ENCODE measurements at regions not wholly inside any gene's neighbourhood (a gene's known extent, or its start where the extent isn't known, plus 50 kb on each side); places are given as distances from the start of the nearest gene placed in this dataset.
"Not testable (repeated sequence)": the region's sequence is repeated elsewhere in the genome, so short reads cannot be mapped to it uniquely, and the experiment has no call there.

GRCh38 chr1:169022648-169023047, 83.8 kb upstream of the ATP1B1 start:
- no peak for DNase-seq

DNA sequence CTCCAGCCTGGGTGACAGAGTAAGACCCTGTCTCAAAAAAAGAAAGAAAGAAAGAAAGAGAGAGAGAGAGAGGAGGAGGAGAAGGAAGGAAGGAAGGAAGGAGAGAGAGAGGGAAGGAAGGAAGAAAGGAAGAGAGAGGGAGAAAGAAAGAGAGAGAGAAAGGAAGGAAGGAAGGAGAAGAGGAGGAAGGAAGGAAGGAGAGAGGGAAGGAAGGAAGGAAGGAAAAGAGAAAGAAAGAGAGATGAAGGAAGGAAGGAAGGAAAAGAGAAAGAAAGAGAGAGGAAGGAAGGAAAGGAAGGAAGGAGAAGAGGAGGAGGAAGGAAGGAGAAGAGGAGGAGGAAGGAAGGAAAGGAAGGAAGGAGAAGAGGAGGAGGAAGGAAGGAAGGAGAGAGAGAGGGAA, 82.2 kb upstream of the ATP1B1 start:
- DNase-seq = no peak

DNA sequence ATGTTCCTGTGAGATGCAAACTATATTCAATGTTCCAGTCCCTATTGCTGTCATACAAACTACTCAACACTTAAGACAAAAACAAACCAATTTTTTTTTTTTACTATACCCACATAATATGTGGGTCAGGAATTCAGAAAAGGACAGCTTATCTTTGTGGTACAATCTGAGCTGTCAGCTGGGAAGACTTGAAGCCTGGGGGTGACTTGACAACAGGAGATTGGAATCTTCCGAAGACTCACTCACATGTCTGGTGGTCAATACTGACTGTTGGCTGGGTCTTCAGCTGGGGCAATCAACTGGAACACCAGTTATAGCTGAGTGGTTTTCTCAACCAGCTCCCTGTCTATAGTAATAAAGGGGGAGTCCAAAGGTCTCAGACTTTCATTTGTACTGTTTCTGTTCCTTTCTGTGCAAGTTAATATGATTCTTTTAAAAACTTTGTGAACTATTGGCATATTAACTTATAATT, 81.7 kb upstream of the ATP1B1 start:
- no peak for DNase-seq

DNA sequence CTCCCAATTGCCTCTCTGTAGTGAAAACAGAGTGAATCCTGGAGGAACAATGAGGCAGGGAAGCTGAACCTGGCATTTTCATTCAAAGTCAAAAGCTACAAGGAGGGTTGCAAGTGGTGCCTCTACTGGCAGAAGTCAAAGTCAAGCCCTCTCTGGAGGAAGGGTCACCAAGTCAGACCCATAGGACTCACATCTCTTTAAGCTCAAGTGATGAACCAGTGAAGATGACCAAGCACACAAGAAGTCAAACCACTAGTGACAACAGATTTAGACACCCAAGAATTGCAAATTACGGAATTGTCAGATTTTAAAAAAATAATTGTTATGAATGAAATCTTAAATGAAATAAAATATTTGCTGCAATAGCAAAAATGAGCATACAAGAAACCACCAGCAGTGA, 81.1 kb upstream of the ATP1B1 start:
- DNase-seq = no peak

GRCh38 chr1:169027607-169028320, 78.7 kb upstream of the ATP1B1 start:
- DNase-seq = no peak

GRCh38 chr1:169031566-169032224, 74.8 kb upstream of the ATP1B1 start:
- no peak for DNase-seq

GRCh38 chr1:169041366-169041765, 65.1 kb upstream of the ATP1B1 start:
- DNase-seq = no peak

DNA sequence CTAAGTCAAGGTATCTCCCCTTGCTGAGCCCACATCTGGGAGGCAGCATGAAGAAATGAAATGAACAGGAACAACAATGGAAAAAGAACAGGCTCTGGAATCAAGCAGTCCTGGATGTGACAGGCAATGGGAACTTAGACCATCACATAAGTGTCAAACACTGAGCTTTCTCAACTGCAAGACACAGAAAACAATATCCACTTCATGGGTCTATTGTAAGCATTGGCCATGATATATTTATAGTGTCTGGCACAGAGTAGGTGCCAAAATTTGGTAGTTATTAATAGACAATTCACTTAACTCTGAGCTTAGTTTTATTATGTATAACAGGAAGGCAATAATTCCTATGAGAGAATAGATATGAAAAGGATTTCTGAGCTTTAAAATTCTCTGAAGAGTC, 64.1 kb upstream of the ATP1B1 start:
- DNase-seq = no peak

GRCh38 chr1:169043823-169044222, 62.7 kb upstream of the ATP1B1 start:
- DNase-seq = no peak

GRCh38 chr1:169044296-169044695, 62.2 kb upstream of the ATP1B1 start:
- peak; percentile 27 to 30 for DNase-seq

GRCh38 chr1:169044971-169045370, 61.5 kb upstream of the ATP1B1 start:
- DNase-seq = no peak

GRCh38 chr1:169046671-169047070, 59.8 kb upstream of the ATP1B1 start:
- no peak for DNase-seq

- no peak for DNase-seq
These were observed 59.4 kb upstream of the ATP1B1 start for GRCh38 chr1:169047074-169047473.

DNA sequence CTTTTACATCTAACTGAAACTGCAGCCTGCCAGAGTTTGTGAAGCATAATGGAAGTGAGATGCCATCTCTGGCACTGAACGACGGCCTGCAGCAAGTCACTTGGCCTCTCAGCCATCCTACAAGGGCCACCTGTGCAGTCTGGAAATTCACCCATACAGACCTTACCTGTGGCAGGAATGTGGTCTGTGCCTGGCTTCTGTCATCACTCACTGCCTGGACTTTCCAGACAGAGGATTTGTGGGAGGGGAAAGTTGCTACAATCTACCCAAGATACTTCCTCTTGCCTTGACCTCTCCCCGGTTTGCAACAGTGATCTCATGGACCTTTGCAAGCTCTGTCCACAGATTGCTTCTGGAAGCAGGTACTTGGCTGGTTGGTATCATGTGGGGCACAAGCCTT, 58.4 kb upstream of the ATP1B1 start:
- DNase-seq = no peak

GRCh38 chr1:169049258-169049938, 57.1 kb upstream of the ATP1B1 start:
- no peak for DNase-seq

DNA sequence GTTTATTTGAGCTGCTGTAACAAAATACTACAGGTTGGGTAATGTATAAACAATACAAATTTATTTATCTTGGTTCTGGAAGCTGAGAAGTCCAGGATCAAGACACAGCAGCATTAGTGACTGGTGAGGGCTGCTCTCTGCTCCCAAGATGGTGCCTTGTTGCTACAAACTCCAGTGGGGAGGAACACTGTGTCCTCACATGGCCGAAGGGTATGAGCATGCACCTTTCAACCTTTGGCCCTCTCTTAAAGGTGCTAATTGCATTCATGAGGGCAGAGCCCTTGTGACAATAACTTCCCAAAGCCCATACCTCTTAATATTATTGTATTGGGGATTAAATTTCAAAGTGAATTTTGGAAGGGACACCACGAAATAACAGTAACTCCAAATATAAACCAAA, 55.3 kb upstream of the ATP1B1 start:
- no peak for DNase-seq

- not testable (repeated sequence) for DNase-seq
These were observed 54.3 kb upstream of the ATP1B1 start for GRCh38 chr1:169052171-169052570.

DNA sequence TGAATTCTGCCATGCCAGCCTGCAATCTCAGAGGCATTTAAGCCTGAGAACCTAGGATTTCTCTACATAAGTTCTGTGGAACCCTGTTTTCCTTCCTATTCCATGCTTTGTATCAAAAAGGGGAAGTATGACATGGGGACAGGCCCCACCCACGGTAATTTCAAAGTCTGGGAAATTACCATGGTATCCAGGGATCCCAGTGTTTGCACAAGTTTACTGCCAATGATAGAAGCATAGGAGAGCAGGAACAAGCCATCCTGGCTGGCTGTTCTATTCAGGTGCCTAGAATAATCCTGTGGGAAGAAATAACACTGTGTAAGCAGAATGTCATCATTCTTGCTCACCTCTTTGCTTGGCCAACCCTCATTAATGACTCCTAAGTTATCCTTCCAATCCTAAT, 53.8 kb upstream of the ATP1B1 start:
- DNase-seq = no peak

- no peak for DNase-seq
These were observed 53.3 kb upstream of the ATP1B1 start for GRCh38 chr1:169053196-169053595.

Data from activated CD4-positive, alpha-beta T cell treated with anti-CD3 and anti-CD28 coated beads for 4 hours (primary cell).